Muscle of leg (tissue), 3 donors: ENCODE measurements at regions not wholly inside any gene's neighbourhood (a gene's known extent, or its start where the extent isn't known, plus 50 kb on each side); places are given as distances from the start of the nearest gene placed in this dataset.

Source experiments
- DNase-seq: peaks from one replicate; pipeline ENCODE4 v3.0.0; 2013
- H3K27ac ChIP-seq: one replicate; pipeline ENCODE4 v1.5.1; 2013; ENCODE audit warnings: mild to moderate bottlenecking, low read length, control low read depth
- H3K27me3 ChIP-seq: one replicate; pipeline ENCODE4 v1.6.1; 2013; ENCODE audit warnings: low read length; ENCODE audit not compliant: control insufficient read depth, insufficient read depth
- H3K36me3 ChIP-seq: one replicate; pipeline ENCODE4 v1.6.1; 2013; ENCODE audit warnings: low read length; ENCODE audit not compliant: control insufficient read depth, insufficient read depth
- H3K4me1 ChIP-seq: one replicate; pipeline ENCODE4 v1.6.1; 2013; ENCODE audit warnings: low read length; ENCODE audit not compliant: control insufficient read depth, insufficient read depth
- H3K4me3 ChIP-seq: one replicate; pipeline ENCODE4 v1.5.1; 2013; ENCODE audit warnings: low read length, control low read depth
- H3K9me3 ChIP-seq: replicated peaks from 2 replicates; pipeline ENCODE4 v1.6.1; 2013; ENCODE audit warnings: low read depth, low read length; ENCODE audit not compliant: control insufficient read depth
- WGBS: methylation state at CpG from one replicate; pipeline ENCODE4 v1.1.5; 2013; ENCODE audit warnings: missing lambda C conversion rate; ENCODE audit not compliant: insufficient coverage; 5-methylcytosine and 5-hydroxymethylcytosine counted together

GRCh38 chr6:74167976-74168375 is 472.0 kb downstream of the CD109 start:
- peak; percentile 67 for DNase-seq
- Histone ChIP-seq H3K27me3 (no peaks in the 10 kb centered on the region), H3K27ac (no peak overlapping the region), H3K4me1 (peaks cover 2% of the 10 kb centered on the region), H3K9me3 (no peaks in the 10 kb centered on the region), H3K4me3 (no peak overlapping the region), H3K36me3 (no peaks in the 10 kb centered on the region)
- WGBS = no CpG with 5 or more reads among the region's 1 CpG

GRCh38 chr6:74167511-74167910 is 471.5 kb downstream of the CD109 start:
- peak; percentile 11 for DNase-seq
- Histone ChIP-seq H3K4me1 (peaks cover 2% of the 10 kb centered on the region), H3K36me3 (no peaks in the 10 kb centered on the region), H3K27me3 (no peaks in the 10 kb centered on the region), H3K27ac (no peak overlapping the region), H3K4me3 (no peak overlapping the region), H3K9me3 (no peaks in the 10 kb centered on the region)
- WGBS = no CpG with 5 or more reads among the region's 1 CpG

GRCh38 chr6:74166849-74167248 is 470.8 kb downstream of the CD109 start:
- WGBS = 29% methylated on average over 1 of the region's 2 CpGs
- no peaks in the 10 kb centered on the region for H3K36me3 ChIP-seq
- H3K27me3 ChIP-seq = no peaks in the 10 kb centered on the region
- H3K4me1 ChIP-seq = peaks cover 2% of the 10 kb centered on the region
- no peaks in the 10 kb centered on the region for H3K9me3 ChIP-seq
- H3K4me3 ChIP-seq = no peak overlapping the region
- DNase-seq = peak; percentile 9
- H3K27ac ChIP-seq = no peak overlapping the region

- no peak for DNase-seq
- Histone ChIP-seq H3K36me3 (no peaks in the 10 kb centered on the region), H3K4me1 (no peaks in the 10 kb centered on the region), H3K27ac (no peak overlapping the region), H3K4me3 (no peak overlapping the region), H3K27me3 (no peaks in the 10 kb centered on the region), H3K9me3 (no peaks in the 10 kb centered on the region)
These were observed 465.4 kb downstream of the CD109 start for GRCh38 chr6:74161380-74161779.

GRCh38 chr6:74152096-74152675 is 456.2 kb downstream of the CD109 start:
- Histone ChIP-seq H3K27me3 (no peaks in the 10 kb centered on the region), H3K27ac (peak overlapping the region; percentile 71), H3K9me3 (no peaks in the 10 kb centered on the region), H3K36me3 (no peaks in the 10 kb centered on the region), H3K4me3 (no peak overlapping the region), H3K4me1 (no peaks in the 10 kb centered on the region)
- peak; percentile 93 for DNase-seq
- WGBS = no CpG with 5 or more reads among the region's 3 CpGs

- H3K4me3 ChIP-seq = no peak overlapping the region
- no peak for DNase-seq
- H3K36me3 ChIP-seq = no peaks in the 10 kb centered on the region
- no peak overlapping the region for H3K27ac ChIP-seq
- no peaks in the 10 kb centered on the region for H3K4me1 ChIP-seq
- H3K27me3 ChIP-seq = no peaks in the 10 kb centered on the region
- no peaks in the 10 kb centered on the region for H3K9me3 ChIP-seq
These were observed 449.9 kb downstream of the CD109 start for GRCh38 chr6:74145931-74146330.

GRCh38 chr6:74137911-74138310 is 441.9 kb downstream of the CD109 start:
- Histone ChIP-seq H3K27me3 (no peaks in the 10 kb centered on the region), H3K27ac (no peak overlapping the region), H3K4me3 (no peak overlapping the region), H3K36me3 (no peaks in the 10 kb centered on the region), H3K4me1 (no peaks in the 10 kb centered on the region), H3K9me3 (no peaks in the 10 kb centered on the region)
- 40% methylated on average over 1 of the region's 2 CpGs for WGBS
- peak; percentile 35 for DNase-seq

- no peaks in the 10 kb centered on the region for H3K4me1 ChIP-seq
- H3K27me3 ChIP-seq = no peaks in the 10 kb centered on the region
- H3K36me3 ChIP-seq = no peaks in the 10 kb centered on the region
- H3K4me3 ChIP-seq = no peak overlapping the region
- DNase-seq = no peak
- no peak overlapping the region for H3K27ac ChIP-seq
- H3K9me3 ChIP-seq = no peaks in the 10 kb centered on the region
These were observed 438.3 kb downstream of the CD109 start for GRCh38 chr6:74134327-74134726.

- DNase-seq = no peak
- no peaks in the 10 kb centered on the region for H3K4me1 ChIP-seq
- H3K9me3 ChIP-seq = no peaks in the 10 kb centered on the region
- H3K36me3 ChIP-seq = no peaks in the 10 kb centered on the region
- WGBS = no CpG with 5 or more reads among the region's 1 CpG
- no peak overlapping the region for H3K4me3 ChIP-seq
- no peaks in the 10 kb centered on the region for H3K27me3 ChIP-seq
- H3K27ac ChIP-seq = no peak overlapping the region
These were observed 437.1 kb downstream of the CD109 start for GRCh38 chr6:74133073-74133472.

- WGBS = 70% methylated on average over 2 of the region's 2 CpGs
- no peaks in the 10 kb centered on the region for H3K4me1 ChIP-seq
- H3K9me3 ChIP-seq = no peaks in the 10 kb centered on the region
- no peak overlapping the region for H3K4me3 ChIP-seq
- no peak overlapping the region for H3K27ac ChIP-seq
- H3K36me3 ChIP-seq = no peaks in the 10 kb centered on the region
- no peaks in the 10 kb centered on the region for H3K27me3 ChIP-seq
- DNase-seq = no peak
These were observed 434.6 kb downstream of the CD109 start for GRCh38 chr6:74130641-74131040.

- DNase-seq = peak; percentile 71
- H3K36me3 ChIP-seq = no peaks in the 10 kb centered on the region
- no peaks in the 10 kb centered on the region for H3K4me1 ChIP-seq
- H3K4me3 ChIP-seq = no peak overlapping the region
- no CpG with 5 or more reads among the region's 1 CpG for WGBS
- H3K9me3 ChIP-seq = no peaks in the 10 kb centered on the region
- no peak overlapping the region for H3K27ac ChIP-seq
- no peaks in the 10 kb centered on the region for H3K27me3 ChIP-seq
These were observed 432.5 kb downstream of the CD109 start for GRCh38 chr6:74128536-74128935.
